Suppressor macrophage treated with lipopolysaccharide for 1 hour (primary cell): ENCODE measurements at regions not wholly inside any gene's neighbourhood (a gene's known extent, or its start where the extent isn't known, plus 50 kb on each side); places are given as distances from the start of the nearest gene placed in this dataset.
A peak's percentile ranks its signal among the peaks of the same experiment; 100 is the strongest.

Experiments used
- DNase-seq, 3 donors: peaks; one replicate each; pipeline ENCODE4 v3.0.0-alpha.2; 2020 to 2022

DNA sequence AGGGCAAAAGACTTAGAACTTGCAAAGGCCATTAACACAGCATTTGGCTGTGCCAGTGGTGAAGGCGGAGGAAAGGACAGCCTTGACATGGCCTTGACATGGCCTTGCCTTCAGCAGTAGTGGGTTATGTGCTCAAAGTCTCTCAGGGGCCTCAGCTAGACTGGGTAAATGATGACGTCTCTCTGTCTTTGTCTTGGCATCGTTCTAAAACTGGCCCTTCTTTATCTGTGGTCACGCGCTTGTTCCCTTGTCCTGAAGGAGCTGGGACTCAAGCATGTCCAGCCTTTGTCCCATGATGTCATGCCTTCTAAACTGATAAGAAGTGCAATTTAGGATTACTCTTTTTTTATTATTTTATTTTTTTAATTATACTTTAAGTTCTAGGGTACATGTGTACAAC lies 88.7 kb upstream of the ATP10B start:
- no peak for DNase-seq

DNA sequence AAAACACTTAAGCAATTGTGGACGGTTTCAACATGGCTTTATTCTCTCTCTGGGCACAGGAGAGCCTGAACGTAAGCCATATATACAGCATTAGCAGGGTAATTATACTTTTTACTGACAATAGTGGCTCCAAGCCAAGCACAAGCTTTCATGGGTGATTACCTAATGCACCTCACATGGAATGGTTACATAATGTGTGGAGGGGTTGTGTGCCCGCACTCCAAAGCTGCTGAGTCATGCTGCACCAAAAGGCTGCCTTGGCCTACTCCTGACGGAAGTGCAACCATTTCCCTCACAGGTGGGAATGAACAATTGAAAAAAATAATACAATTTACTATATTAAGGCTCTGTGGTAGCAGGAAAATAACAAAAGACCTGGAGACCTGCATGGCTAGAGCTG lies 86.5 kb upstream of the ATP10B start:
- peak; percentile 17 to 24 (median 17) for DNase-seq

DNA sequence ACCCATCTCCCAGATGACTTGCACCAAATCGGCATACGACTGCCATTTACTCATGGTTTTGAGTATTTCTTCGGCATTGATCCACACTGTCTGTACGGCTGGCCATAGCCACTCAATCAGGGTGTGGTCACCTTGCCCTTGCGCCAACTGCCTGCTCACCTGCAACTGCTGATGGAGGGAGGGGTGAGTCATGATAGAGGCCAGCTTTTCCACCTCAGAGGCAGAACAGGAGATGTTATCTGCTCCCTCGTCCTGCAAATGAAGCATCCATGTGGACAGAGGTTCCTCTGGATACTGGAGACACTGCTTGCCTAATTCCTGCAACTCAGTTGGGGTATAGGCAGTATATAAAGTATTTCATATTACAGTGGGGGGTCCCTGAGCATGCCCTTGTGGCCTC lies 85.6 kb upstream of the ATP10B start:
- no peak for DNase-seq

DNA sequence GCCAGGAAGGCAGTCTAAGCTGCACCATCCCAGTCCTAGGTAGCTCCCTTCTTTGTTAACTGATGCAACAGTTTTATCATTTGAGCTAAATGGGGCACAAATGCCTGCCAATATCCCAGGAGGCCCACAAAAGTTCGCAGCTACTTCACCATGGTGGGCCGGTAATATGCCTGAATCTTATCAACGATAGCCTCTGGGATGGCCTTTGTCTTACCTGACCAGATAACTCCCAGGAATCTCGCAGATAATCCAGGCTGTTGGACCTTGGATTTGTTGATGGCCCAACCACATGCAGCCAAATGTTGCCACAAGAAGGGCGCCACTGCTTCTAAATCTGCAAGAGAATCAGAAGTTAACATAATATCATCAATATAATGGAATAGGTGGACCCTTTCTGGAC lies 83.8 kb upstream of the ATP10B start:
- DNase-seq = no peak

DNA sequence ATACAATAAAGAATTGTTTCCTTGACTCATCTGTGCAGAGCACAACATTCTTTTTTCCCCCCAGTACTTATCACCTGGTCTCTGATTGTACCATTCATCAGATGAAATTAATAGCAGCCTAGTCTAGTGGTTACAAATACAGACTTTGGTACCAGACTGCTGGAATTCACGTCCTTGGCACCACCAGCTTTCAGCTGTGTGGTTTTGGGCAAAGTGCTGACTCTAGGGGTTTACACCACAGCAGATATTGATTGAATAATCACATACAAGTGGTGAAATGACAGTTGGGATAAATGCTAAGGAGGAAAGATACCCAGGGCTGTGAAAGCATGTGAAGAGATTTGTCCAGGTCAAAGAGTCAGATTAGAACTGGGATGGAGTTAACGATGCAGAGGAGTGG lies 79.3 kb upstream of the ATP10B start:
- no peak for DNase-seq

DNA sequence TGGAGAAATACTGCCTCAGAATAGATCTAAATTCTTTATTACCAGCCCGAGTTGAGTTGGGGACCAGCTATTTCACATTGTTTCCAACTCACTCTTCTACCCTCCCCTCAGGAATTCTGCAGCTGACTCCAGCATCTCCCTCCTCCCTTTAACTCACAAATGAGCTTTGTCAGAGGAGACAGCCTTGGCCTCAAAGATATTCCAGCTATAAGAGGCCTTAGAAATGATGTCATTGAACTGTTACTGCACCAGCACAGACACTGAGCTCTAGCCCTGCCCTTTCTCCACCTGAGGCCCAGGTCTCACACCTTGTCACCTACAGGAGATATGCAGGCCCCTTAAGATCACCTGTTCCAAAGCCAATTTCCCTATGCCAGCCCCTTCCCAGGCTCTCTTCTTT lies 78.4 kb upstream of the ATP10B start:
- no peak for DNase-seq

DNA sequence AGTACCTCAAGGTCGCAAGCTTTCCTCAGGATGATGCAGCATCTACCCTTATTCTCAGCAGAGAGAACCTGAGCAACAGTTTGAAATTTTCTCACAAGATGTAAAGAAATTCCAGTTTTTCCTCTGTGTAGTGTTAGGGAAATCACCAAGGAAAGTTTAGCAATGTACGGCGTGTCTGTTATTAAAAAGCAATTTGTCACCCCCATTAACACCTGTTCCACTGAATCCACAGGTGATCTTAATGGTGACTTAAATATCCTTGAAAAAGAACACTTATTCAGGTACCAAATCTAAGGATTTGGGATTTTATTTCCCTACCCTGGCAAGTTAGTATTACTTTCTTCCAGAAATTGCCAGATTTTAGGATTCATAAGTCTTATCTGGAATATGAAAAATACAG lies 77.9 kb upstream of the ATP10B start:
- no peak for DNase-seq

DNA sequence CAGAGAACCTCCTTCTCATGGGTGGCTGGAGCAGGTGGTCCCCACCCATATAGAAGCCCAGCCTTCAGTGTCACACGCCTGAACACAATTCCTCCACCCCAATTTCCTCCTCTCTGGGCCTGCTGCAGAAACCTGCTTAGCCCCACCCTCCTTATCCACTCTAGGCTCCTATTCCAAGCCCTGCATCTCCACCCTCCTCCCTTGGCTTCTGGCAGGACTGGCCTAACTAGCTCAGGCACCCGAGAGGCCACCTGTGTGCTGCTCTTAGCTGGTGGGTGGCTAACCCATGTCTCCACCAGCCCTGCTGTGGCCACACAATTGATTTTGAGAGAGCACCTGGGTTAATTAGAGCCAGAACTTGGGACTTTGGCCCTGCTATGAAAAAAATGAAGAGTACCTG lies 77.3 kb upstream of the ATP10B start:
- no peak for DNase-seq

DNA sequence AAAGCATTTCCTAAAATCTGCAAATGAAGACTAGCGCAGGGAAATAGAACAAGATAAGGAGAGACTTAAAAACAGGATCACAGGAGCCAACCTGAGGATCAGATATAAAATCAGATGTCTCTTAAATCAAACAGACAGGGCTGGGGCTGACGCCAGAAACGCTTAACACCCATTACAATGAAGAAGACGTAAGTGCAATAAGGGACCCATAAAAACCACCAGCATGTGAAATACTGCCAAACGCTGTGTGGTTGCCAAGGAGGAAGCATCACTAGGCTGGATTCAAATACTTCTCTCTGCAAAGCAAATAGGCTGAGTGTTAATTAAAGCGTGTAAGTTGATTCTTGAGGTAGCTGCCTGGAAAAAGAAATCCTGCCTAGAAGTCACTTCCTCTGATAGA lies 74.4 kb upstream of the ATP10B start:
- no peak for DNase-seq

DNA sequence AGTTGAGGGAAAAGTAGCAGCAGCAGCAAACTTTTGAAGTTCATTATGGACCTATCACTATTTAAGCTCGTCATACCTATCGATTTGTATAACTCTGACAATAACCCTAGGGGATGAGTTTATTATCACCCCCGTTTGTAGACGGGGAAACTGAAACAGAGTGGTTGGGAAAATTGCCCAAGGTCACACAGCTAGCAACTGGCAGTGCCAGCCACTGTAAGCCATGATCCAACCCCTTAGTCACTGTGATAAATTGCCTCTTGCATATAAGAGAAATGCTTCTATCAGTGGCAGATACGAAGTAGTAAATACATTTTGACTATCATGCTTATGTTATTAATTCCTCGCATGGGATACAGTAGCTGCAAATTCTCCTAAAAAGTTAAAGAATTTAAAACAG lies 73.3 kb upstream of the ATP10B start:
- DNase-seq = no peak

DNA sequence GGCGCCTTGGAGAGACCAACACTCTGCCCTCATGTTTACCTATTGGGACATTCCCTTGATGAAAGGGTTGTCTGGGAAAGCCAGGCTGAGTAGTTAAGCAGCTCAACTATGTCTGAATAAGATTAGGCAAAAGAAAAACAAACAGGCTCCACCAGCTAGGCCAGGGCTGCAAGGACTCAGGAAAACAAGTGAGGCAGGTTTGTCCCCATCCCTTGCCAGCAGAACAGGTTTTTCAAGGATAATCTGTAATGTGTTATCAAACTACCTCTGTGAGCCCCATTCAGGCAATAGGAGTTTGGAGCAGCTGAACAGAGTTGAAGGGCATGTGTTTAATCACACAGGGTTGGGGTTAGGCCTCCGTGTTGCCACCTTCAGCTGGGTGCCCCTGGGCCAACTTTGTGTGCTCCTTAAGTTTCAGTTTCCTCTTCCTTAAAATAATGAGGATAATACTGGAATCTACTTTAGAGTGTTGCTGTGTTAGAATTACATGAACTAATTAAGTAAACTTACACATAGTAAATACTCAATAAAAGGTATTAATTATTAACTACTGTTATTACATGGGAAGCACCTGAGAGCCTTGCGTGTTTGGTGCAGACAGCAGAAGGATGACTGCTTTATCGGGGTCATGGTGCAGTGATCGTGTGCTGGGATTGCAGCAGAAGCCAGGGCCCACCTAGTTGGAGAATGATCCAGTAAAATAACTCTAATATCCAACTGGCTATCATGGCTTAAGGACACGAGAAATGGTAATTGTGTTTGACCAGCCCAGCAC lies 72.1 kb upstream of the ATP10B start:
- no peak for DNase-seq

DNA sequence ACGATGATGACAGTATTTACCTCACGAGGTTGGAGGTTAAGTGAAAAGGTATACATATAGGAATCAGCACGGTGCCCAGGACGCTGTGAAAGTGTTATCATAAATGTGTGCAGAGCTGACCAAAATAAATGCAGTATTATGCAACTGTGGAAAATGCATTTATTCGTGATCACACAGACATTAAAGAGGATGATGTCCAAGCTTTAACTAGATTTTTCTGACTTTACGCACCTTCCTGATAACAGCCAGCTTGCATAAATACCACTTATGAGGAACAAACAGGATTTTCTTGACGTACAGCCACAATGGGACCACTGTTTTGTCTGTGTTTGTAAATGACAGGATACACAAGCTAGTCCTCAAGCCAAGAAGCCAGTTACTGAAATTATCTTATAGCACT lies 71.4 kb upstream of the ATP10B start:
- DNase-seq = no peak

DNA sequence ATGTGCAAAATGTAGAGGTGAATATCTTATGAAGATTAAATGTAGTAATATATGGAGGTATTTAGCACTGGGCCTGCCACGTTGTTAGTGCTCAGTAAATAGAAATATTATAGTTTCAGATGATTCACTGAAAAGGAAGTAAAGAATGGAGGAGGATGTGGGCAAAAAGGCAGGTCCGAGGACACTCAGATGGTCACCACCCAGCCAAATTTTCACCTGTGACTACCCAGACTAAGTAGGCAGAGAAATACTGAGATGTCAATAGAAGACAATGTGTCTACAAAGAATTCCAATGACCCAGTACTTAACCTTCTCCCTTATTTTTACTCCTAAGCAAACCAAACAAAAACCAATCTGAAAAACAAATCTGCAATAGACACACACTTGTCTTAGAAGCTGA lies 70.3 kb upstream of the ATP10B start:
- DNase-seq = no peak

DNA sequence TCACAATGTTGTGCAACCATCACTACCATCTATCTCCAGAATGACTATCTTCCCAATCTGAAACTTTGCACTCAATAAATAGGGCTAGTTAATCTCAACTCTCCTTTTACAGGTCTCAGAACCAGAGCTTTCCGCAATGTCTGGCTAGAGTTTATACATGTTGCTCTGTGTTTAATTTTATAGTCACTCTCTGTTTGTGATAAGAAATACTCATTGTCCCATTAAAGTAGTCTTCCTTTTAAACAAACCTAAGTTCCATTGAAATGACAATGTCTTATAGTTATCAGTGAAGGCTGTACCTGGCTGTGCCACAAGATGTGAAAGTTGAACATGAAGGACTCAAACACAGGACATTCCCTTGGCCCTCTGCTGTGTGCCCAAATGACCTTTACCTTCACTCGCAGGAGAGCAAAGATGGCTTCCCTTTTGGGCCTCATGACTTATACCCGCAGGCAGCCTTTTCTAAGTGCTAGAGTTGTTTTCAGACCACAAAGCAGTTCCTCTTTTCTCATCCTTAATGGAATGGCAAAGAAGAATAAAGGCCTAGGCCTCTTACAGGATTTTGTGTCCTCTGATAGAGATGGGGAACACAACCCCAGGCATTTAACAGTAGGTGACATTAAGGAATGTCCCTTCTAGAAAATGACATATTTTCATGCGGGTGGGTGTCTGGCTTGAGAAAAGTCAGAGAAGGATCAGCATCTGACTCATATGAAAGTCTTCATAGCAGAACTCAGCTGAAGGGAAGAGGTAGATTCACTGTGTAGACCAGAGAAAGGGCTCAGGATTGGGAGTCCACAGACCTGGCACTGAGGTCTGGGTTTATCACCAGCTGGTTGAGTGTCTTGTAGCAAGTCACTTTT lies 69.6 kb upstream of the ATP10B start:
- peak in 2 of 3 donors; percentile 12 to 30 for DNase-seq

DNA sequence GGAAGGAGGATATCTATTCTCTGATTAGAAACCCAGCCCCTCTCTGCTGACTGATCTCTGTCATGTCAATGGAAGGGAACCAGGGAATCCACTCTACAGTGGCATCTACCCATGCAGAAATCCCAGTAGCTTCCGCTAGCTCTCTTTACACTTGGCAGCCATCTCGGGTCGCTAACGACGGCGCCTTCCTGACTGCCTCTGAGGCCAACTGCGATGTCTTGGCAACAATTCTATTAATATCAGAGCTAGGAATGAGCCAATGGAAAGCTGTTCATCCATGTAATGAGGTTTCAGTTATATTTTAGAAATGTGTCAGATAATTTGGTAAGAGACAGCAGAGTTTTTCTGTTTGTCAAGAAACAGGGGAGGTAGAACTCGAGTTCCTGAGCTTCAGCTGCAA lies 67.6 kb upstream of the ATP10B start:
- no peak for DNase-seq

DNA sequence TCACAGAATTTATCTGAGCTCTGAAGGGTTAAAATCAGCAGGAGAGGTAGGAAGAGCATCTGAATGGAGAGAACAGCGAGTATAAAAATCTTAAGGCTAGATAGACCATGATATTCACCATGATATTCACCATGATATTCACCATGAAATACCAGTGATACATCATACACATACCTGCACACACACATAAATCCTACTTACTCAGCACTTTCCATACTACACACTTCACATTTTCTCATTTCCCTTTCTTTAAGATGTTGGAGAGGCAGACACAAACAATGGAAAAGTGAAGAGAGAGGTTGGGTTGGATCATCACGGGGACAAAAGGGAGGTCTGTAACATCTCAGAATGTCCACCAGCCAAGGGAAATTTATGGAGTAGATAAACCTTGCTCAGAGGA lies 66.4 kb upstream of the ATP10B start:
- DNase-seq = no peak

DNA sequence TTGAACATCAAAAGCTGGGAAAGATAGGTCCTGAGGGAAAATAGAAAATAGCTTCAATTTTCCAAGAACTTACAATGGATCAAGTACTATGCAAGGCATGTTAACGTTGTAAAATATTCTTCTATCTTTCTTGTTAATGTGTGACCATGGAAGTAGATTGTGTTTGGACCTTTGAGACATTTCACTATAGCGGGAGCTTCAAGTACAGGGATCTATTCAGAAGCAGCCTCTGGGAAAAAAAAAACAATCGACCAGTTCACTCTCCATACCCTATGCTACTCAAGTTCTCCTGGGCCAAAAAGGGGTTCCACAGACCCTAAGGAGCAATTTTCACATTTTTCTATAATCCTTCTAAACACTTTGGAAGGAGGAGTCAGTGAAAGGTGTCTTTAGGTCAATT lies 54.1 kb upstream of the ATP10B start:
- no peak for DNase-seq

DNA sequence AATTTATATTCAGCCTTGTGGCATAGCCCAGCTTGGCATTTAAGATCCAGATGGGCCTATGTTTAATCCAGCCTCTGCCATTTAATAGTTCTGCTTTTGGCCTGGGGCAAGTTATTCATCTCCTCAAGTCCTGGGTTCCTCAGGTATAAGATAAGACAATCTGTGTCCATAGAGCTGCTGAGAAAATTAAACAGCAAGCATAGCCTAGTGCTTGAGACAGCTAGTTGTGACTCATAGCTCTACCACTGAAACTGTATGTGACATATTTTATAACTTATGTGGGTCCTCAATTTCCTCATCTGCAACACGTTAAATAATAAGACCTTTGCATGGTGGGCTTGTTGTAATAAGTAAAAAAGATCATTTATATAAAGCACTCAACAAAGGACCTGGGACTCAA lies 53.3 kb upstream of the ATP10B start:
- DNase-seq = no peak

DNA sequence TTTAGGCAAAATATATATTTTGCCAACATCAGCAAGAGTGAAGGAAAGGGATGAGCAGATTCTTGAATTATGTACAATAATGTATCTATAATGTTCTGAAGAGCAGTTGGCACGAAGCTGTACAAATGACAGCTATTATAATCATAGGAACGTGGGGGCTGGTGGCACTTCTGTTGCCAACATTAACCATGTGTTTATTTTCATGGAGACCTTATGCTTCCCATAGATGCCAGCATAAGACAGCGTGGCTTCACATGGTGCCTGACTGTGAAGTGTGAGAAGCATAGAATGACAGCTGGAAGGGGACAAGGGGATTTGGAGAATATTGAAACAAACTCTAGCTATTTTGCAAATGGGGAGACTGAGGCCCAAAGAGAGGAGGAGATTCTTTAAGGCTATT lies 52.6 kb upstream of the ATP10B start:
- no peak for DNase-seq

DNA sequence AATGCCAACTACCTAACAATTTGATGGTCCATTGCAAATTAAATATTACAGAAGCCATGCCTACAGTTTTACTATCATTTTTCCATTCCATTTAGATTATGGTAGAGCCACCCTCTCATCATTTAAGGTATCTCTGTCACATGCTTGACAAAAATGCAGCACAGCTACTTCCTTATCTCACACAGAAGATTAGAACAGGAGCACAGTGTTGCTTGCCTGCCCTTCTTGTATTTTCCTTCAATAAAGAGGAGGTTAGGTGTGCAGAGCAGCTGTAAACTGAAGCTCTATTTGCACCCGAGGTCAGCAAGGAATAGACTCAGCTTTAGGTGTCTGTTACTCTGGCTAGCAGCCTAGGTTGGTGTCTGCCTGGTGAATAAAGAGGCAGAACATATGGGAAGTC lies 51.5 kb upstream of the ATP10B start:
- no peak for DNase-seq

DNA sequence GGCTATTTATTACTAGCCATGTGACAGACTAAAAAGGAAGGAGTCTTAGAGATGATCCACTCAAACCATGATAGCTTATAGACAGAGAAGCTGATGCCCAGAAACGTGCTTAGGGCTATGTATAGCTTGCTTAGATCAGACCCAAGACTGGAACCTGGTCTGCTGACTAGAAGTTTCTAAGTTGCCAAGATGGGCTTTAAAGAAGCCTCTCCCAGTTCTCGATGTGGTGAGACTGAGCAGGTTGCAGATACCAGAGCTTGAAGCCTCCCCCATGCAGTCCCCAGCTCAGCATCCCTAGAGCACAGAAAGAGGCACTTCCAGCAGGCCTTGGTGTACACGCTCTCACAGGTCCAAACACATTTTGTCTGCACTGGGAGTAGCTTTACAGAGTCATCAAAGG lies 51.1 kb upstream of the ATP10B start:
- DNase-seq = no peak
